HG03159 (cell line): ENCODE measurements at regions not wholly inside any gene's neighbourhood (a gene's known extent, or its start where the extent isn't known, plus 50 kb on each side); places are given as distances from the start of the nearest gene placed in this dataset.

Experiments
- ATAC-seq: cut with Tn5 transposase; IDR thresholded peaks from one replicate; pipeline ENCODE4 v1.9.1; 2021; ENCODE audit warnings: mild to moderate bottlenecking, moderate library complexity; ENCODE audit not compliant: unreplicated experiment

GRCh38 chr10:14396411-14397048 lies 65.8 kb upstream of the FRMD4A start:
- no peak for ATAC-seq

GRCh38 chr10:14394179-14394578 lies 63.5 kb upstream of the FRMD4A start:
- ATAC-seq = no peak

- no peak for ATAC-seq
Observed at GRCh38 chr10:14391342-14391741, 60.6 kb upstream of the FRMD4A start.

GRCh38 chr10:14389981-14390590 lies 59.4 kb upstream of the FRMD4A start:
- ATAC-seq = peak; percentile 84

GRCh38 chr10:14385596-14386593 lies 55.2 kb upstream of the FRMD4A start:
- no peak for ATAC-seq

GRCh38 chr10:14384915-14385314 lies 54.2 kb upstream of the FRMD4A start:
- ATAC-seq = no peak

GRCh38 chr10:14384116-14384730 lies 53.5 kb upstream of the FRMD4A start:
- ATAC-seq = no peak

GRCh38 chr10:14383266-14383665 lies 52.5 kb upstream of the FRMD4A start:
- no peak for ATAC-seq

GRCh38 chr10:14382531-14382930 lies 51.8 kb upstream of the FRMD4A start:
- ATAC-seq = no peak

GRCh38 chr10:14382022-14382421 lies 51.3 kb upstream of the FRMD4A start:
- peak; percentile 58 for ATAC-seq

GRCh38 chr10:14381475-14381874 lies 50.8 kb upstream of the FRMD4A start:
- no peak for ATAC-seq

- ATAC-seq = no peak
Observed at GRCh38 chr10:14380746-14381145, 50.0 kb upstream of the FRMD4A start.
